PC-9 (cell line): ENCODE measurements at regions not wholly inside any gene's neighbourhood (a gene's known extent, or its start where the extent isn't known, plus 50 kb on each side); places are given as distances from the start of the nearest gene placed in this dataset.

Experiments used
- EZH2 ChIP-seq: fragments of 200-600 bp; sonication (generic); IDR thresholded peaks from 2 replicates; pipeline ENCODE4 v1.8.0; 2017; ENCODE audit warnings: antibody characterized with exemption, low read depth
- TF ChIP-seq, protein P1 (sequence below): fragments of 200-600 bp; sonication (generic); conservative IDR thresholded peaks from 2 replicates; pipeline ENCODE4 v1.6.1; 2017; ENCODE audit warnings: mixed run types, antibody characterized with exemption, mild to moderate bottlenecking, moderate library complexity

DNA sequence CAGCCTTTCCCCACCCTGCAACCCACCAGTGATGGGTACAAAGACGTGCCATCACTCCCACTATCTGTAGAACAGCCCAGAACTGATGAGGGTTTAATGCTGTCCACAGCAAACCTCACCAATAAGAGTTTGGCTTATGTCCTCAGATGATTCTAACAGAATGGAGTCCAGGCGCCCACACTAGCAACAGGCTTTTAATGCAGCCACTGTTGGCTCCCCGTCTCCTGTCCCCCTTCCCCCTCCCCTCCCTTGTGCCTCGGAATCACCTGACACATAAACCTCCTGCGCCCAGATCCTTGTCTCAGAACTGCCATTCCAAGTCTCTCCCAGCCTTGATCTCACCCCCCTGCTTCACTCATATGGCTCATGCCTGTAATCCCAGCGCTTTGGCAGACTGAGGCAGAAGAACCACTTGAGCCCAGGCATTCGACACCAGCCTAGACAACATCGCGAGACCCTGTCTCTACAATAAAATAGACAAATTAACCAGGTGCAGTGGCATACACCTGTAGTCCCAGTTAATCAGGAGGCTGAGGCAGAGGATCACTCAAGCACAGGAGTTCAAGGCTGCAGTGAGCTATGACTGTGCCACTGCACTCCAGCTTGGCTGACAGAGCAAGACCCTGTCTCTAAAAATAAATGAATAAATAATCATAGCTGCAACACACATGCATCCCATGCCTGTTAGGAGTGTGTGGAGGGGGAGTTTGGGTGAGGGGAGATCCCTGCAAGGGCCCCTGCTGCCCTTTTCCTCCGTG lies 85.6 kb downstream of the SNX5 start:
- TF ChIP-seq, protein P1, sequence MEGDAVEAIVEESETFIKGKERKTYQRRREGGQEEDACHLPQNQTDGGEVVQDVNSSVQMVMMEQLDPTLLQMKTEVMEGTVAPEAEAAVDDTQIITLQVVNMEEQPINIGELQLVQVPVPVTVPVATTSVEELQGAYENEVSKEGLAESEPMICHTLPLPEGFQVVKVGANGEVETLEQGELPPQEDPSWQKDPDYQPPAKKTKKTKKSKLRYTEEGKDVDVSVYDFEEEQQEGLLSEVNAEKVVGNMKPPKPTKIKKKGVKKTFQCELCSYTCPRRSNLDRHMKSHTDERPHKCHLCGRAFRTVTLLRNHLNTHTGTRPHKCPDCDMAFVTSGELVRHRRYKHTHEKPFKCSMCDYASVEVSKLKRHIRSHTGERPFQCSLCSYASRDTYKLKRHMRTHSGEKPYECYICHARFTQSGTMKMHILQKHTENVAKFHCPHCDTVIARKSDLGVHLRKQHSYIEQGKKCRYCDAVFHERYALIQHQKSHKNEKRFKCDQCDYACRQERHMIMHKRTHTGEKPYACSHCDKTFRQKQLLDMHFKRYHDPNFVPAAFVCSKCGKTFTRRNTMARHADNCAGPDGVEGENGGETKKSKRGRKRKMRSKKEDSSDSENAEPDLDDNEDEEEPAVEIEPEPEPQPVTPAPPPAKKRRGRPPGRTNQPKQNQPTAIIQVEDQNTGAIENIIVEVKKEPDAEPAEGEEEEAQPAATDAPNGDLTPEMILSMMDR = no peak
- no peak for TF ChIP-seq EZH2
